ENCODE measurements at regions not wholly inside any gene's neighbourhood (a gene's known extent, or its start where the extent isn't known, plus 50 kb on each side); places are given as distances from the start of the nearest gene placed in this dataset.

GRCh38 chr10:78905015-78905956 is 163.5 kb upstream of the ZMIZ1 start:
- no peaks in the 10 kb centered on the region for H3K4me1 ChIP-seq (ENCODE audit: control insufficient read depth, extremely low read depth, insufficient read depth, low read length)
- no peak overlapping the region for H3K9ac ChIP-seq (ENCODE audit: insufficient read depth, low read length)
- H3K4me3 ChIP-seq (replicated peaks in 1 of 4; ENCODE audit: control extremely low read depth in 1 of 4, insufficient read depth in 1 of 4, low read depth in 3 of 4, low read length in 4 of 4) = no peak overlapping the region
- TF ChIP-seq, protein P1, sequence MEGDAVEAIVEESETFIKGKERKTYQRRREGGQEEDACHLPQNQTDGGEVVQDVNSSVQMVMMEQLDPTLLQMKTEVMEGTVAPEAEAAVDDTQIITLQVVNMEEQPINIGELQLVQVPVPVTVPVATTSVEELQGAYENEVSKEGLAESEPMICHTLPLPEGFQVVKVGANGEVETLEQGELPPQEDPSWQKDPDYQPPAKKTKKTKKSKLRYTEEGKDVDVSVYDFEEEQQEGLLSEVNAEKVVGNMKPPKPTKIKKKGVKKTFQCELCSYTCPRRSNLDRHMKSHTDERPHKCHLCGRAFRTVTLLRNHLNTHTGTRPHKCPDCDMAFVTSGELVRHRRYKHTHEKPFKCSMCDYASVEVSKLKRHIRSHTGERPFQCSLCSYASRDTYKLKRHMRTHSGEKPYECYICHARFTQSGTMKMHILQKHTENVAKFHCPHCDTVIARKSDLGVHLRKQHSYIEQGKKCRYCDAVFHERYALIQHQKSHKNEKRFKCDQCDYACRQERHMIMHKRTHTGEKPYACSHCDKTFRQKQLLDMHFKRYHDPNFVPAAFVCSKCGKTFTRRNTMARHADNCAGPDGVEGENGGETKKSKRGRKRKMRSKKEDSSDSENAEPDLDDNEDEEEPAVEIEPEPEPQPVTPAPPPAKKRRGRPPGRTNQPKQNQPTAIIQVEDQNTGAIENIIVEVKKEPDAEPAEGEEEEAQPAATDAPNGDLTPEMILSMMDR (conservative IDR thresholded peaks at IDR 0.05 in 1 of 2, IDR thresholded peaks at IDR 0.05 in 1 of 2; ENCODE audit: low read depth in 1 of 2, low read length in 2 of 2) = no peak
- TF ChIP-seq EZH2 (IDR thresholded peaks at IDR 0.05; ENCODE audit: low read length, missing control alignments) = no peak
- no peak overlapping the region for H3K4me2 ChIP-seq (ENCODE audit: extremely low read depth, insufficient read depth, low read length)
- no peak overlapping the region for H3K27ac ChIP-seq (ENCODE audit: insufficient read depth, low read length)
- no peaks in the 10 kb centered on the region for H3K79me2 ChIP-seq (ENCODE audit: control insufficient read depth, insufficient read depth, low read length)
- H2AFZ ChIP-seq (ENCODE audit: low read length) = no peak overlapping the region
- H3K36me3 ChIP-seq (ENCODE audit: control insufficient read depth, insufficient read depth, low read length) = no peaks in the 10 kb centered on the region
- no peaks in the 10 kb centered on the region for H3K9me3 ChIP-seq (ENCODE audit: control insufficient read depth, insufficient read depth, low read depth, low read length)
- no peaks in the 10 kb centered on the region for H4K20me1 ChIP-seq (ENCODE audit: control insufficient read depth, extremely low read depth, insufficient read depth, low read length)
- H3K27me3 ChIP-seq (ENCODE audit: control insufficient read depth, insufficient read depth, low read length) = peaks cover 16% of the 10 kb centered on the region
- no peak for DNase-seq (ENCODE audit: low read depth in 2 of 2)

GRCh38 chr10:78905957-78906308 is 162.8 kb upstream of the ZMIZ1 start:
- no peaks in the 10 kb centered on the region for H3K79me2 ChIP-seq (ENCODE audit: control insufficient read depth, insufficient read depth, low read length)
- H3K36me3 ChIP-seq (ENCODE audit: control insufficient read depth, insufficient read depth, low read length) = no peaks in the 10 kb centered on the region
- no peak for DNase-seq (ENCODE audit: low read depth in 2 of 2)
- no peak for TF ChIP-seq EZH2 (IDR thresholded peaks at IDR 0.05; ENCODE audit: low read length, missing control alignments)
- TF ChIP-seq, protein P1 (conservative IDR thresholded peaks at IDR 0.05 in 1 of 2, IDR thresholded peaks at IDR 0.05 in 1 of 2; ENCODE audit: low read depth in 1 of 2, low read length in 2 of 2) = no peak
- no peaks in the 10 kb centered on the region for H4K20me1 ChIP-seq (ENCODE audit: control insufficient read depth, extremely low read depth, insufficient read depth, low read length)
- H3K4me3 ChIP-seq (replicated peaks in 1 of 4; ENCODE audit: control extremely low read depth in 1 of 4, insufficient read depth in 1 of 4, low read depth in 3 of 4, low read length in 4 of 4) = no peak overlapping the region
- no peak overlapping the region for H2AFZ ChIP-seq (ENCODE audit: low read length)
- no peaks in the 10 kb centered on the region for H3K4me1 ChIP-seq (ENCODE audit: control insufficient read depth, extremely low read depth, insufficient read depth, low read length)
- H3K9me3 ChIP-seq (ENCODE audit: control insufficient read depth, insufficient read depth, low read depth, low read length) = no peaks in the 10 kb centered on the region
- peaks cover 16% of the 10 kb centered on the region for H3K27me3 ChIP-seq (ENCODE audit: control insufficient read depth, insufficient read depth, low read length)
- H3K27ac ChIP-seq (ENCODE audit: insufficient read depth, low read length) = no peak overlapping the region
- H3K4me2 ChIP-seq (ENCODE audit: extremely low read depth, insufficient read depth, low read length) = no peak overlapping the region
- no peak overlapping the region for H3K9ac ChIP-seq (ENCODE audit: insufficient read depth, low read length)

GRCh38 chr10:78906734-78907390 is 161.9 kb upstream of the ZMIZ1 start:
- H3K27me3 ChIP-seq (ENCODE audit: control insufficient read depth, insufficient read depth, low read length) = peaks cover 19% of the 10 kb centered on the region
- no peaks in the 10 kb centered on the region for H3K4me1 ChIP-seq (ENCODE audit: control insufficient read depth, extremely low read depth, insufficient read depth, low read length)
- DNase-seq (ENCODE audit: low read depth in 2 of 2) = no peak
- TF ChIP-seq, protein P1 (conservative IDR thresholded peaks at IDR 0.05 in 1 of 2, IDR thresholded peaks at IDR 0.05 in 1 of 2; ENCODE audit: low read depth in 1 of 2, low read length in 2 of 2) = no peak
- no peak for TF ChIP-seq EZH2 (IDR thresholded peaks at IDR 0.05; ENCODE audit: low read length, missing control alignments)
- H4K20me1 ChIP-seq (ENCODE audit: control insufficient read depth, extremely low read depth, insufficient read depth, low read length) = no peaks in the 10 kb centered on the region
- H3K4me2 ChIP-seq (ENCODE audit: extremely low read depth, insufficient read depth, low read length) = no peak overlapping the region
- H3K27ac ChIP-seq (ENCODE audit: insufficient read depth, low read length) = no peak overlapping the region
- H3K4me3 ChIP-seq (replicated peaks in 1 of 4; ENCODE audit: control extremely low read depth in 1 of 4, insufficient read depth in 1 of 4, low read depth in 3 of 4, low read length in 4 of 4) = no peak overlapping the region
- no peaks in the 10 kb centered on the region for H3K79me2 ChIP-seq (ENCODE audit: control insufficient read depth, insufficient read depth, low read length)
- no peak overlapping the region for H2AFZ ChIP-seq (ENCODE audit: low read length)
- no peaks in the 10 kb centered on the region for H3K36me3 ChIP-seq (ENCODE audit: control insufficient read depth, insufficient read depth, low read length)
- no peaks in the 10 kb centered on the region for H3K9me3 ChIP-seq (ENCODE audit: control insufficient read depth, insufficient read depth, low read depth, low read length)
- H3K9ac ChIP-seq (ENCODE audit: insufficient read depth, low read length) = no peak overlapping the region
